Astrocyte (in vitro differentiated cells and primary cell): ENCODE measurements at regions not wholly inside any gene's neighbourhood (a gene's known extent, or its start where the extent isn't known, plus 50 kb on each side); places are given as distances from the start of the nearest gene placed in this dataset.

Experiments used
- CTCF ChIP-seq: IDR thresholded peaks from 2 replicates; pipeline ENCODE4 v1.5.1; 2011; ENCODE audit warnings: low read depth, mild to moderate bottlenecking, inconsistent platforms, low read length, moderate library complexity; ENCODE audit not compliant: insufficient read depth
- EZH2 ChIP-seq: IDR thresholded peaks from 2 replicates; pipeline ENCODE4 v1.6.1; 2012; ENCODE audit warnings: mild to moderate bottlenecking, low read length, inconsistent platforms; ENCODE audit not compliant: insufficient read depth

GRCh38 chr22:22352371-22352999, 107.9 kb downstream of the VPREB1 start:
- no peak for TF ChIP-seq CTCF
- TF ChIP-seq EZH2, result no peak
